Prostate gland (tissue), 2 donors: ENCODE measurements at regions not wholly inside any gene's neighbourhood (a gene's known extent, or its start where the extent isn't known, plus 50 kb on each side); places are given as distances from the start of the nearest gene placed in this dataset.

ENCODE experiments used
- DNase-seq: peaks from one replicate; pipeline ENCODE4 v3.0.0-alpha.2; 2019; ENCODE audit warnings: low spot score
- H3K27ac ChIP-seq, 2 donors: fragments of 200-600 bp; sonication (generic); 2 replicates each; pipeline ENCODE4 v1.5.1; 2017 to 2019
- H3K27me3 ChIP-seq: fragments of 200-600 bp; sonication (generic); replicated peaks from 2 replicates; pipeline ENCODE4 v1.5.1; 2019; ENCODE audit not compliant: insufficient read depth
- H3K36me3 ChIP-seq, 2 donors: fragments of 200-600 bp; sonication (generic); 1 replicate in 1 of 2; 2 replicates in 1 of 2; pipeline versions ENCODE4 v1.5.1 to v1.8.1; 2017 to 2019
- H3K4me1 ChIP-seq: fragments of 200-600 bp; sonication (generic); replicated peaks from 2 replicates; pipeline ENCODE4 v1.5.1; 2019
- H3K4me3 ChIP-seq, 2 donors: fragments of 200-600 bp; sonication (generic); 2 replicates each; pipeline ENCODE4 v1.5.1; 2017 to 2019
- H3K9me3 ChIP-seq: fragments of 200-600 bp; sonication (generic); 2 replicates; pipeline ENCODE4 v1.5.1; 2017
- CTCF ChIP-seq, 4 experiments: fragments of 200-600 bp in 2 of 4; fragments of 450-650 bp in 2 of 4; sonication (generic) in 2 of 4; IDR thresholded peaks; 1 replicate in 3 of 4; 2 replicates in 1 of 4; pipeline ENCODE4 v1.5.1; 2016 to 2019; ENCODE audit warnings: antibody characterized with exemption in 4 of 4, mild to moderate bottlenecking in 2 of 4, moderate library complexity in 2 of 4
- POLR2A ChIP-seq: fragments of 450-650 bp; IDR thresholded peaks from one replicate; pipeline ENCODE4 v1.6.1; 2016; ENCODE audit warnings: antibody characterized with exemption, mild to moderate bottlenecking
- POLR2AphosphoS5 ChIP-seq: sonication (generic); formaldehyde crosslinking; IDR thresholded peaks from one replicate; pipeline ENCODE4 v1.6.1; 2017; ENCODE audit warnings: antibody characterized with exemption
- WGBS: methylation state at CpG from one replicate; pipeline ENCODE4 v1.1.5; 2018; 5-methylcytosine and 5-hydroxymethylcytosine counted together
- intact Hi-C: fragments of 100-400 bp; cut with DNase I; formaldehyde crosslinking; loops from one replicate; pipeline ENCODE4 v1.14.2; 2022

- Histone ChIP-seq H3K27me3 (no peaks in the 10 kb centered on the region), H3K36me3 (no peaks in the 10 kb centered on the region), H3K4me3 (no peak overlapping the region), H3K4me1 (no peaks in the 10 kb centered on the region), H3K27ac (no peak overlapping the region), H3K9me3 (no peaks in the 10 kb centered on the region)
- no peak for TF ChIP-seq POLR2AphosphoS5
- no peak for TF ChIP-seq POLR2A
- no peak for TF ChIP-seq CTCF (IDR thresholded peaks at IDR 0.05)
- DNase-seq, result no peak
- intact Hi-C loops, result no loop called here
- WGBS, result 59% methylated on average over 2 of the region's 2 CpGs
Observed at GRCh38 chr3:148332509-148332908, 365.2 kb upstream of the AGTR1 start.

GRCh38 chr3:148333091-148333490 is 364.6 kb upstream of the AGTR1 start:
- Histone ChIP-seq H3K27me3 (no peaks in the 10 kb centered on the region), H3K4me1 (no peaks in the 10 kb centered on the region), H3K9me3 (no peaks in the 10 kb centered on the region), H3K4me3 (no peak overlapping the region), H3K36me3 (no peaks in the 10 kb centered on the region), H3K27ac (no peak overlapping the region)
- intact Hi-C loops, result no loop called here
- DNase-seq, result no peak
- TF ChIP-seq CTCF (IDR thresholded peaks at IDR 0.05) (no peak), POLR2AphosphoS5 (no peak), POLR2A (no peak)
- WGBS, result 18% methylated on average over 3 of the region's 3 CpGs

- H3K4me1 ChIP-seq, result no peaks in the 10 kb centered on the region
- H3K9me3 ChIP-seq, result no peaks in the 10 kb centered on the region
- no peaks in the 10 kb centered on the region for H3K36me3 ChIP-seq
- intact Hi-C loops, result no loop called here
- H3K27ac ChIP-seq, result no peak overlapping the region
- H3K27me3 ChIP-seq, result no peaks in the 10 kb centered on the region
- 77% methylated on average over 2 of the region's 2 CpGs for WGBS
- H3K4me3 ChIP-seq, result no peak overlapping the region
- TF ChIP-seq POLR2A (no peak), POLR2AphosphoS5 (no peak)
- DNase-seq, result no peak
Observed at GRCh38 chr3:148335612-148336011, 362.1 kb upstream of the AGTR1 start.

- Histone ChIP-seq H3K27me3 (no peaks in the 10 kb centered on the region), H3K27ac (no peak overlapping the region), H3K36me3 (no peaks in the 10 kb centered on the region), H3K4me3 (no peak overlapping the region), H3K9me3 (no peaks in the 10 kb centered on the region), H3K4me1 (no peaks in the 10 kb centered on the region)
- no peak for DNase-seq
- 89% methylated on average over 1 of the region's 1 CpG for WGBS
- intact Hi-C loops, result no loop called here
- TF ChIP-seq POLR2AphosphoS5, result no peak
- TF ChIP-seq CTCF (IDR thresholded peaks at IDR 0.05), result no peak
- TF ChIP-seq POLR2A, result no peak
Observed at GRCh38 chr3:148343416-148343815, 354.3 kb upstream of the AGTR1 start.

- 19% methylated on average over 1 of the region's 1 CpG for WGBS
- H3K4me3 ChIP-seq, result no peak overlapping the region
- TF ChIP-seq POLR2AphosphoS5 (no peak), CTCF (IDR thresholded peaks at IDR 0.05) (no peak), POLR2A (no peak)
- H3K27me3 ChIP-seq, result no peaks in the 10 kb centered on the region
- intact Hi-C loops, result no loop called here
- no peaks in the 10 kb centered on the region for H3K4me1 ChIP-seq
- no peak overlapping the region for H3K27ac ChIP-seq
- H3K9me3 ChIP-seq, result no peaks in the 10 kb centered on the region
- no peak for DNase-seq
- no peaks in the 10 kb centered on the region for H3K36me3 ChIP-seq
Observed at GRCh38 chr3:148344521-148344920, 353.2 kb upstream of the AGTR1 start.
